ENCODE measurements at regions not wholly inside any gene's neighbourhood (a gene's known extent, or its start where the extent isn't known, plus 50 kb on each side); places are given as distances from the start of the nearest gene placed in this dataset.

GRCh38 chr4:31294655-31295480 lies 574.7 kb downstream of the PCDH7 start:
- no peak for ATAC-seq

DNA sequence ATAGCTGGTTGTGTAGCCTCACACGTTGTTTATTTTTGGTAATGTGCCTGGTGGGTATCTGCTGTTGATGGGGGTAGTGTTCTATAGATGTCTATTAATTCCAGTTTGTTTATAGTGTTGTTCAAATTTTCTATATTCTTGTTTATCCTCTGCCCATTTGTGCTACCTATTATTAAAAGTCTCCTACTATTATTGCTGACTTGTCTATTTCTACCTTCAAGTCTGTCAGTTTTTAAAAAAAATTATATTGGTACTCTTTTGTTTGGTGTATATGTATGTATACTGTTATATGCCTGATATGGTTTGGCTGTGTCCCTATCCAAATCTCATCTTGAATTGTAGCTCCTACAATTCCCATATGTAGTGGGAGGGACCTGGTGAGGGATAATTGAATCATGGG lies 578.6 kb downstream of the PCDH7 start:
- ATAC-seq, result no peak

GRCh38 chr4:31307029-31307428 lies 586.9 kb downstream of the PCDH7 start:
- ATAC-seq, result no peak

DNA sequence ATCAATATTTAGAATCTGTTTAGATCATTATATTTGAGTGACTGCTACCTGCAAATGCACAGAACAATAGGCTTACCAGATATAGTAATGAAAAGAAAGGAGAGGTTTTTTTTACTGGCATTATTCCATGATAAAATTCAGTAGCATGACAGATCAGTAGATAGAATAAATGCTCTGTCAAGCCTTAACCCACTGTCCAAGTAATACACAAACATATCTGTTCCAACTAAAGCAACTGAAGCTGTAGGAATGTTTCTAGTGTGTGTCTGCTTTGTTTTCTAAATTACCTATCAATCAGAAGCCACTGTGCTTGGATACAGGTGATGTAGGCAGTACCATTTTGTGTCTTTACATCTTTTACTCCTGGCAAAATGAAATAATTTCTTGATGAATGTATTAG lies 604.6 kb downstream of the PCDH7 start:
- ATAC-seq, result no peak

DNA sequence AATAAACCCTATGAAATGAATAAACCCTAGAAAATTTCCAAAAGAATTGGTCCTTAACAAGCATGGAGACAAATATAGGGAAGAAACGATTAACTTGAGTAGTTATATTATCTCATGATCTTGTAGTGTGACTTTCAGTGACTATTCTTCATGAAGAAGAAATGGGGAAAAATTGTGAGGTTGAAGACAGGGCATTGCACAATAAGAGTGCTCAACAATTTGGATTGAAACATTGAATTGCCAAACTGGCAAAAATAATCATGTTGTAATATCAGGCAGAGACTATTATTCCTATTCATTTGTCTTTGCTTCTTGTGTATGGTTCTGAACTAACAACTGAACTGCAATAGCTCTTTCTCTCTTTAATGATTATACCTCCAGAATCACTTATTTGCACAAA lies 605.1 kb downstream of the PCDH7 start:
- no peak for ATAC-seq

DNA sequence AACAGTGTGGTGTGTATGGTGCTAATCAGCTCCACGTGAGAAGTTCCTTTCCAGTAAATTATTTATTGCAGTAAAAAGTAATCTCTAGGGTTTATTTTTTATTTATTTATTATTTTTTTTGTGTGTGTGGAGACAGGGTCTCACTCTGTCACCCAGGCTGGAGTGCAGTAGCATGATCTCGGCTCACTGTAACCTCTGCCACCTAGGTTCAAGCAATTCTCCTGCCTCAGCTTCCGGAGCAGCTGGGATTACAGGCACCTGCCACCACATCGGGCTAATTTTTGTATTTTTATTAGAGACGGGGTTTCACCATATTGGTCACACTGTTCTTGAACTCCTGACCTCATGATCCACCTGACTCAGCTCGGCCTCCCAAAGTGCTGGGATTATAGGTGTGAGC lies 606.9 kb downstream of the PCDH7 start:
- no peak for ATAC-seq

DNA sequence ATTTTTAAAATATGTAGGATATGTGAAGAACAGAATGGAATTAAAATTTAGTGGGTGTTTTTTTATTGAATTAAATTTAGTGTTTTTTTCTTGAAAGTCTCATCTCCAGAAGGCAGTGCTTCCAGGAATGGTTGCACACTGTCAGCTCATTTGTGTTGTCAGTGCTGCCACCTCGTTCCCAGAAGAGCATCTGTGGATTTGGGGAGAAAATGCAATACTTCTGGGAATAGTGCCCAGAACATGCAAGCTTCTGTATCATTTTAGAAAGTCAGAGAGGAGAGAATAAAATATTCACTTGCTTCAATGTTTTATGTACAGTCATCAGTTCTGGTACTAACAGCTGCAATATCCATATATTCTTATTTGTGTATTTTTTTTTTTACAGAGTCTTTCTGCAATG lies 608.8 kb downstream of the PCDH7 start:
- no peak for ATAC-seq

DNA sequence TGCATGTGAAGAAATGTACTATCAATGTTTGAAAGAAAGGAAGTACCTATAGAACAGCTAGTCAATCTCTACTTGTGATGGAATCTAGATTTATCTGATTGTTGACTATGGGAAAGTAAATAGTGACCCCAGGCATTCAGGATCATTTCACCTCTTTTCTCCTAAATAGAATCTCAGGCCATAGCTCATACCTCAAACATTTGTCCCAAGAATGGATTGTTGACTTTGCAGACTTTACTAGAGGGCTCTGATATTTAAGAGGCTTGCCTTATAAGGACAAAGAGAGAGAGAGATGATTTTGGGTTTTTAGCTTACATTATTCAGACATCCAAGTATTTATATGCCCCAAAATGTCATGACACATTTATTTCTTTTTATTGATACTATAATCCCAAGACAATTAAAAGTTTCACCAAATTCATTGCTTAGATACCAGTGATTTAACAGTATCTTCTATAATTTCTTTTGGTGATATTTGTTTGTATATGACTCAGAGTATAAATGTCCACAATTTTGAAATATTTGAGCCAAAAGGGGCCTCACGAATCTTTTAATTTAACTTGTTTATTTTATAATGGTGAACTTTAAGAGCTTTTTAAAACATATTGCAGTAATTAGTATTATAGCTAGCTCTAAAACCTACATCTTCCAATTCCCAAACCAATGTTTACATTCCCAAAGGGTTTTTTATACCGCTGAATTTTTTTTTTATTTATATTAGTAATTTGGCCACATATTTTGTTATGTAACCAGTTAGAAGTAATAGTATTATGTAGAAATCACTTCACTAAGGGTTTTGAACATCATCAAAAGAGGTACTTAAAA lies 614.1 kb downstream of the PCDH7 start:
- no peak for ATAC-seq

DNA sequence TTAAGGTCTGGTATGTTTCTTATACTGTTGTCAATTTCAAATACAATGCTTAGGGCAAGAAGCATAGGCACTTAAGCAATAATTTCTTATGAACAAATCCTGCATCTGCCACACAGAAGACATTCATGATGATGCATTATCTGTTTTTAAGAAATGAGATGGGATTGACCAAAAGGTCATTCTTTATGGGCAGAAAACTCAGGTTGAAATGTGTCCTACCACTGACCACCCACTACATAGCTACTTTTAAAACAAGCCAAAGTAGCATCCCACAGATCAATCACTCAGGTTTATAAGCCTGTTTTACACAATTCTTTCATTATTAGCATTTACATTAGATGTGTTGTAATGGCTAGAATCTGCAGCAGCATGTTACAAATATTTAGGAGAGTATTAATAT lies 617.8 kb downstream of the PCDH7 start:
- no peak for ATAC-seq

GRCh38 chr4:31341601-31342359 lies 621.6 kb downstream of the PCDH7 start:
- ATAC-seq, result peak; percentile 76

DNA sequence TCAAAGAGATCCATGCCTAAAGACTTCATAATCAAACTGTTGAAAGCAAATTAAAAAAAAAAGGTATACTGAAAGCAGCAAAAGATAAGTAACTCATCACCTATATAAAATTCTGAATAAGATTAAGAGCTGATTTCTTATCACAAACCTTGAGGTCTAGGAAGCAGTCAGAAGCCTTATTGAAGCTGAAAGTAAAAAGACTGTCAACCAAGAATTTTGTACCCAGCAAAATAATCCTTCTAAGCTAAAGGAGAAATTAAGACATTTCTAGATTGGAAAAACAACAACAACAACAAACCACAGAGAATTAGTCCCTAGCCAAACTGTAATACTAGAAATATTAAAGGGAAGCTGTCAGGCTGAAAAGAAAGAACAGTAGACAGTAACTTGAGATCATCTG lies 622.9 kb downstream of the PCDH7 start:
- ATAC-seq, result no peak

GRCh38 chr4:31349907-31350306 lies 629.7 kb downstream of the PCDH7 start:
- ATAC-seq, result no peak

- ATAC-seq, result no peak
Observed at GRCh38 chr4:31351695-31352094, 631.5 kb downstream of the PCDH7 start.

- ATAC-seq, result no peak
Observed at GRCh38 chr4:31356839-31357238, 636.7 kb downstream of the PCDH7 start.

DNA sequence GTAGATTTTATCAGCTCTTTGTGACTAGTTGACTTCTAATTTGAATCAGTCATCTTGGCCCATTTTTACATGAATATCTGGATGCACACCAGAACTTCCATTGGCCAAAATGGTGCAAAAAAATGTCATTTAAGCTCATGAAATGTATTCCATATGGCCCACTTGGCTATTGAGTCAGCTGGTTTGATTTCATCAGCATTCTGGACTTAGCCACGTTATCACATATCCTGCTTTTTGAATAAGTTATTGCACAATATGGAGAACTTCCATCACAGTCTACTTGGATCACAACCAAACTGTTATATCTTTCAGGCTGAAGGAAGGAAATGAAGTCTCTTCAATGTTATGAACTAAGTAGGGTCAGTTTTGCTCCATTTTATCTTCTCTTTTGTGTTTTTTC lies 640.6 kb downstream of the PCDH7 start:
- no peak for ATAC-seq

DNA sequence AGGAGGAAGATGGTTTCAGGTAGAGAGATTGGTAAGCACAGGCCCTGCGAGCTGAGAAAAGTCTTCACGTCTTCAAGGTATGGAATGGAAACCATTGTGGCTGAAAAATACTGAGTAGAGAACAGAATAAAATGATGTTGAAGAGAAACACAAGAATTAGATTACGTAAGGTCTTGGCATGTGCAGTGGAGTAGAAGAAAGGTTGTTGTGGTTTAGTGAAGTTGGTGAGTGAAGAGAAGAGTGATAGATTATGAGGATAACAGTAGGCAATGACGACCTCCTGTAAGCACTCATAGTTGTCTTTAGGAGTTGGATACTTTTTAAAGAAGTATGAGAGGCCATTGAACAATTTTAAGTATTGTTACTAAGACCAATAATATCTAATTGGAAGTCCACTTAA lies 642.6 kb downstream of the PCDH7 start:
- ATAC-seq, result no peak

- no peak for ATAC-seq
Observed at GRCh38 chr4:31365006-31365690, 645.0 kb downstream of the PCDH7 start.

DNA sequence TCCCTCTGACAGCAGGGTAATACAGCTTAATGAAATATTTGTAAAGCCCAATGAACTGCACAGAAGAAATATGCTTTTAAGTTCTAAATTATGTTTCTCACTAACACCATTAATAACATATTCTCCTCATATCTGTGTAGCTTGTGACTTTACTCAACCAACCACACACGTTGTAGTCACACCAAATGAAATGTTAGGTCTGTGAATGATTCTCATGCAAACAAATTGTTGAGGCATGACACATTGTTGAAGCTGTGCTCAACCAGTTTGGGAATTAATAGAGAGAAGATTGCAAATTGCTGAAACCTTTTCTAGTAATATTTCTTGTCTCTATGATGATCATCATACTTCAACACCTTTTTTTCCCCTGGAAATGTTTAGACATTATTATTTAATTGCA lies 645.9 kb downstream of the PCDH7 start:
- no peak for ATAC-seq

- ATAC-seq, result peak; percentile 35
Observed at GRCh38 chr4:31370866-31371465, 650.8 kb downstream of the PCDH7 start.

DNA sequence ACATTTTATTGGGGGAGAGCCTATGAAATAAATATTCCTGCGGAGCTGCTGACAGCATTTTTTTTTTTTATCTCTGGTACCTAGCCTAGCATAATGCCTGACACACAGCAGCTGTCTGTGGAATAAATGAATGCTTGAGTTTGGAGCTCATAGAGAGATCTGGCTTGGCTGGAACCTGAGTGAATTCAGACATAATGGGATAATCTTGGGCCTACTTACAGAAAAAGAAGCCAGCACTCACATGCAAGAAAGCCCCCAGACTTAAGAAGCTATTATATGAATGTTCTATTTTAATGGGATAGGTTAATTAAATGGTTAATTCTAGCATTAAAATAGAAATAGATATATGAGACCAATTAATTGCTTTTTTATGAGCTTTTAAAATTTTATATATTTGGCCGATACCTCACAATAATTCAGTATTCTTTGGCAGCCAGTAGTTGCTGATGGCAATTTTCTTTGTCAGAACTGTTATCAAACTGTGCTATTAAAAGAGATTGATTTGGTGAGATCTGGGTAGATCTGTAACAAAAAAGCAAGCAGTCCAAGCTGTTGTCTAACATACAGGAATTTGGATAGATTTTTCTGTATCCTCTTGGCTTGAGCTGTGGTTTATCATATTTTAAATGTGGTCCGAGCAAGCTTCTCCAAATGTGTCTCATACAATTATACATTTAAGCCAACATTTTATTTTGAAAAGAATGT lies 654.2 kb downstream of the PCDH7 start:
- ATAC-seq, result no peak

DNA sequence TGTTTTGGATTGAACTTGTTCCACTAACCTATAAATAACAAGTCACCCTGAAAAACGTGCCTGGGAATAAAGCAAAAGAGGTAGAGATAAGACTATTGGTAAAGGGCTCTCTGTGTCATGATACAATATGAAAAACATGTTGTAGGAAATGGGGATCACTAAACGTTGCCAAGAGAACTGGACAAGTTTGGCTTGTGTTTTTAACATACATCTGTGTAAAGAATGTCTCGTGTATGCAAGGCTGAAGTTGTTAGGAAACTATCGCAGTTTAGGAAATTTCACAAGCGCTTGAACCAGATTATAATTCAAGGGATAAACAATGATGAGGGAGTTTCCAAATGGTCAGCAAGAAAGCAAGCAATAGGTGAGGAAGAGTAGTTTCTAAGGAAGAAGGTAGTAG lies 655.8 kb downstream of the PCDH7 start:
- ATAC-seq, result no peak

DNA sequence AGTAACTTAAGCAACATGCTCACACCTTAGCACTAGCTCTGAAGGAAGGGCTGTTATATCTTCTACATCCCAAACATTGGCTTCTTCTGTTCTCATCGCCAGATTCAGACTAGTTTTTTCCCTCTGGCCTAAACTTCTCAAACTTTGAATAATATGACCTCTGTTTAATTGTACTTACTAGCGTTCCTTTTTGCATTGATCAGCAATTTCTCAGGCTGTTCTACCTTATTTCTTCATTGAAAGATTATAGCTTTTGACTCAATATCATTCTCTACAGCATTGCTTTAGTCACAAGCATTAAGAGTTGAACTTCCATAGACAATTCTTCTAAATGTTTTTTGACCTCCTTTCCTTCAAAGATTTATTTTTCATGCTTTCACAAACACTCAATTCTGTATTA lies 659.2 kb downstream of the PCDH7 start:
- ATAC-seq, result no peak

Measured in esophagus mucosa (tissue), 1 donor.